ENCODE measurements at regions not wholly inside any gene's neighbourhood (a gene's known extent, or its start where the extent isn't known, plus 50 kb on each side); places are given as distances from the start of the nearest gene placed in this dataset.

- Histone ChIP-seq H3K36me3 (no peaks in the 10 kb centered on the region), H3K27me3 (ENCODE audit: low read depth) (no peaks in the 10 kb centered on the region), H3K4me3 (no peak overlapping the region), H3K27ac (replicated peaks) (no peak overlapping the region), H3K9me3 (replicated peaks) (no peaks in the 10 kb centered on the region), H3K4me1 (no peaks in the 10 kb centered on the region)
- intact Hi-C loops (cut with micrococcal nuclease) = no loop called here
- no peak for TF ChIP-seq CTCF (IDR thresholded peaks at IDR 0.05; ENCODE audit: borderline replicate concordance)
- DNase-seq = no peak
These were observed 358.3 kb upstream of the EYS start for GRCh38 chr6:66065313-66065712.

- Histone ChIP-seq H3K9me3 (replicated peaks) (no peaks in the 10 kb centered on the region), H3K27me3 (ENCODE audit: low read depth) (no peaks in the 10 kb centered on the region), H3K4me1 (no peaks in the 10 kb centered on the region), H3K27ac (replicated peaks) (no peak overlapping the region), H3K4me3 (no peak overlapping the region), H3K36me3 (no peaks in the 10 kb centered on the region)
- no peak for DNase-seq
- intact Hi-C loops (cut with micrococcal nuclease) = no loop called here
- no peak for TF ChIP-seq CTCF (IDR thresholded peaks at IDR 0.05; ENCODE audit: borderline replicate concordance)
These were observed 350.0 kb upstream of the EYS start for GRCh38 chr6:66057034-66057433.

- no peaks in the 10 kb centered on the region for H3K36me3 ChIP-seq
- no peaks in the 10 kb centered on the region for H3K9me3 ChIP-seq (replicated peaks)
- no peak for TF ChIP-seq CTCF (IDR thresholded peaks at IDR 0.05; ENCODE audit: borderline replicate concordance)
- H3K27me3 ChIP-seq (ENCODE audit: low read depth) = no peaks in the 10 kb centered on the region
- no peak for DNase-seq
- H3K4me1 ChIP-seq = no peaks in the 10 kb centered on the region
- intact Hi-C loops (cut with micrococcal nuclease) = no loop called here
- no peak overlapping the region for H3K4me3 ChIP-seq
- H3K27ac ChIP-seq (replicated peaks) = no peak overlapping the region
These were observed 347.9 kb upstream of the EYS start for GRCh38 chr6:66054967-66055366.

GRCh38 chr6:66051812-66052211, 344.8 kb upstream of the EYS start:
- Histone ChIP-seq H3K36me3 (no peaks in the 10 kb centered on the region), H3K27ac (replicated peaks) (no peak overlapping the region), H3K4me3 (no peak overlapping the region), H3K4me1 (no peaks in the 10 kb centered on the region), H3K9me3 (replicated peaks) (no peaks in the 10 kb centered on the region), H3K27me3 (ENCODE audit: low read depth) (no peaks in the 10 kb centered on the region)
- DNase-seq = no peak
- intact Hi-C loops (cut with micrococcal nuclease) = no loop called here
- no peak for TF ChIP-seq CTCF (IDR thresholded peaks at IDR 0.05; ENCODE audit: borderline replicate concordance)

GRCh38 chr6:66048684-66049474, 341.9 kb upstream of the EYS start:
- H3K36me3 ChIP-seq = no peaks in the 10 kb centered on the region
- intact Hi-C loops (cut with micrococcal nuclease) = no loop called here
- no peak overlapping the region for H3K27ac ChIP-seq (replicated peaks)
- DNase-seq = no peak
- no peaks in the 10 kb centered on the region for H3K9me3 ChIP-seq (replicated peaks)
- no peak overlapping the region for H3K4me3 ChIP-seq
- no peaks in the 10 kb centered on the region for H3K27me3 ChIP-seq (ENCODE audit: low read depth)
- H3K4me1 ChIP-seq = no peaks in the 10 kb centered on the region
- no peak for TF ChIP-seq CTCF (IDR thresholded peaks at IDR 0.05; ENCODE audit: borderline replicate concordance)

Measured in left ventricle myocardium inferior (tissue), 1 donor.